Vagina (tissue), 2 donors: ENCODE measurements at regions not wholly inside any gene's neighbourhood (a gene's known extent, or its start where the extent isn't known, plus 50 kb on each side); places are given as distances from the start of the nearest gene placed in this dataset.

Experiments
- DNase-seq, 2 donors: peaks; one replicate each; pipeline ENCODE4 v3.0.0-alpha.2; 2017; ENCODE audit errors: extremely low spot score in 2 of 2
- H3K27ac ChIP-seq: fragments of 200-600 bp; sonication (generic); one replicate; pipeline ENCODE4 v1.5.1; 2019
- H3K27me3 ChIP-seq: fragments of 200-600 bp; sonication (generic); one replicate; pipeline ENCODE4 v1.5.1; 2019
- H3K36me3 ChIP-seq, 2 donors: fragments of 200-600 bp; sonication (generic); one replicate each; pipeline ENCODE4 v1.5.1; 2017 to 2019
- H3K4me1 ChIP-seq: fragments of 200-600 bp; sonication (generic); one replicate; pipeline ENCODE4 v1.5.1; 2019
- H3K4me3 ChIP-seq, 2 donors: fragments of 200-600 bp; sonication (generic); 1 replicate in 1 of 2; 2 replicates in 1 of 2; pipeline ENCODE4 v1.5.1; 2016 to 2019
- H3K9me3 ChIP-seq: fragments of 200-600 bp; sonication (generic); one replicate; pipeline ENCODE4 v1.5.1; 2019
- CTCF ChIP-seq, 3 experiments: fragments of 450-650 bp in 2 of 3; fragments of 200-600 bp in 1 of 3; sonication (generic) in 1 of 3; IDR thresholded peaks; one replicate each; pipeline ENCODE4 v1.5.1; 2017 to 2019; ENCODE audit warnings: antibody characterized with exemption in 3 of 3, mild to moderate bottlenecking in 2 of 3, moderate library complexity in 2 of 3
- POLR2A ChIP-seq, 2 donors: fragments of 450-650 bp; IDR thresholded peaks; one replicate each; pipeline ENCODE4 v1.6.1; 2017; ENCODE audit warnings: antibody characterized with exemption in 2 of 2, mild to moderate bottlenecking in 2 of 2, moderate library complexity in 2 of 2
- POLR2AphosphoS5 ChIP-seq, 2 donors: sonication (generic); formaldehyde crosslinking; IDR thresholded peaks; one replicate each; pipeline ENCODE4 v1.9.0; 2017; ENCODE audit warnings: antibody characterized with exemption in 2 of 2, mild to moderate bottlenecking in 2 of 2, low read depth in 1 of 2; ENCODE audit not compliant: insufficient read depth in 1 of 2
- intact Hi-C: fragments of 100-400 bp; cut with DNase I; formaldehyde crosslinking; loops from one replicate; pipeline ENCODE4 v1.15.1; 2023

GRCh38 chr3:139095803-139096466 lies 51.2 kb upstream of the PRR23C start:
- Histone ChIP-seq H3K27ac (no peak overlapping the region), H3K27me3 (no peaks in the 10 kb centered on the region), H3K4me1 (no peaks in the 10 kb centered on the region), H3K9me3 (no peaks in the 10 kb centered on the region), H3K36me3 (no peaks in the 10 kb centered on the region), H3K4me3 (no peak overlapping the region)
- no peak for DNase-seq
- TF ChIP-seq POLR2AphosphoS5 (IDR thresholded peaks at IDR 0.05; ENCODE audit: insufficient read depth in 1 of 2, low read depth in 1 of 2) (no peak), CTCF (IDR thresholded peaks at IDR 0.05) (no peak), POLR2A (IDR thresholded peaks at IDR 0.05) (no peak)
- intact Hi-C loops = no loop called here

- no peak for TF ChIP-seq CTCF (IDR thresholded peaks at IDR 0.05)
- no peak for TF ChIP-seq POLR2A (IDR thresholded peaks at IDR 0.05)
- no peak for TF ChIP-seq POLR2AphosphoS5 (IDR thresholded peaks at IDR 0.05; ENCODE audit: insufficient read depth in 1 of 2, low read depth in 1 of 2)
- Histone ChIP-seq H3K36me3 (no peaks in the 10 kb centered on the region), H3K4me1 (no peaks in the 10 kb centered on the region), H3K27ac (no peak overlapping the region), H3K27me3 (no peaks in the 10 kb centered on the region), H3K4me3 (no peak overlapping the region), H3K9me3 (no peaks in the 10 kb centered on the region)
- intact Hi-C loops = no loop called here
- peak in 1 of 2 donors; percentile 74 for DNase-seq
Observed at GRCh38 chr3:139096670-139097069, 52.0 kb upstream of the PRR23C start.

GRCh38 chr3:139098391-139098790 lies 53.7 kb upstream of the PRR23C start:
- no peak overlapping the region for H3K4me3 ChIP-seq
- H3K9me3 ChIP-seq = no peaks in the 10 kb centered on the region
- H3K27ac ChIP-seq = no peak overlapping the region
- no peaks in the 10 kb centered on the region for H3K36me3 ChIP-seq
- H3K4me1 ChIP-seq = no peaks in the 10 kb centered on the region
- intact Hi-C loops = no loop called here
- TF ChIP-seq CTCF (IDR thresholded peaks at IDR 0.05) (no peak), POLR2A (IDR thresholded peaks at IDR 0.05) (no peak), POLR2AphosphoS5 (IDR thresholded peaks at IDR 0.05; ENCODE audit: insufficient read depth in 1 of 2, low read depth in 1 of 2) (no peak)
- H3K27me3 ChIP-seq = no peaks in the 10 kb centered on the region
- DNase-seq = no peak

- no peak overlapping the region for H3K4me3 ChIP-seq
- H3K9me3 ChIP-seq = no peaks in the 10 kb centered on the region
- no peaks in the 10 kb centered on the region for H3K27me3 ChIP-seq
- no peak overlapping the region for H3K27ac ChIP-seq
- H3K4me1 ChIP-seq = no peaks in the 10 kb centered on the region
- TF ChIP-seq CTCF (IDR thresholded peaks at IDR 0.05) (no peak), POLR2AphosphoS5 (IDR thresholded peaks at IDR 0.05; ENCODE audit: insufficient read depth in 1 of 2, low read depth in 1 of 2) (no peak), POLR2A (IDR thresholded peaks at IDR 0.05) (no peak)
- DNase-seq = peak in 1 of 2 donors; percentile 64
- intact Hi-C loops = loop anchor here (10.0 kb wide), 1 partner anchor 225 kb away; no protein-coding TSS in a partner anchor
- H3K36me3 ChIP-seq = no peaks in the 10 kb centered on the region
Observed at GRCh38 chr3:139099968-139100817, 55.5 kb upstream of the PRR23C start.
